ENCODE measurements at regions not wholly inside any gene's neighbourhood (a gene's known extent, or its start where the extent isn't known, plus 50 kb on each side); places are given as distances from the start of the nearest gene placed in this dataset.

DNA sequence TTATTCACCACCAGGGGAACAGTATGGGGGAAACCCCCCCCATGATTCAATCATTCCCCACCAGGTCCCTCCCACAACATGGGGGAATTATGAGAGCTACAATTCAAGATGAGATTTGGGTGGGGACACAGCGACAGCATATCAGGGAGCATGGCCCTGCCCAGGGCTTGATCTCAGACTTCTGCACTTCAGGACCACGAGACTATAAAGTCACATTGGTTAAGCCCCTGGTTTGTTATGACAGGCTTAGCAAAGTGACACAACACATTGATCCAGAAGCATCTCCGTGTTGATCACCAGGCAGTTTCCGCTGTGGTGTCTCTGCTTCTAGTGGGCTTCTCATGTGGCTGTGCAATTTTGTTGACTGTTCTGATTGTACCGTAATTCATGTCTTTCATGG is 312.7 kb upstream of the C1orf174 start:
- Histone ChIP-seq H3K27me3 (peaks cover 0 to 1% of the 10 kb centered on the region in 2 donors), H3K27ac (no peak overlapping the region), H3K9me3 (no peaks in the 10 kb centered on the region), H3K4me3 (no peak overlapping the region), H3K36me3 (no peaks in the 10 kb centered on the region), H3K4me1 (no peaks in the 10 kb centered on the region)
- TF ChIP-seq, protein P1, sequence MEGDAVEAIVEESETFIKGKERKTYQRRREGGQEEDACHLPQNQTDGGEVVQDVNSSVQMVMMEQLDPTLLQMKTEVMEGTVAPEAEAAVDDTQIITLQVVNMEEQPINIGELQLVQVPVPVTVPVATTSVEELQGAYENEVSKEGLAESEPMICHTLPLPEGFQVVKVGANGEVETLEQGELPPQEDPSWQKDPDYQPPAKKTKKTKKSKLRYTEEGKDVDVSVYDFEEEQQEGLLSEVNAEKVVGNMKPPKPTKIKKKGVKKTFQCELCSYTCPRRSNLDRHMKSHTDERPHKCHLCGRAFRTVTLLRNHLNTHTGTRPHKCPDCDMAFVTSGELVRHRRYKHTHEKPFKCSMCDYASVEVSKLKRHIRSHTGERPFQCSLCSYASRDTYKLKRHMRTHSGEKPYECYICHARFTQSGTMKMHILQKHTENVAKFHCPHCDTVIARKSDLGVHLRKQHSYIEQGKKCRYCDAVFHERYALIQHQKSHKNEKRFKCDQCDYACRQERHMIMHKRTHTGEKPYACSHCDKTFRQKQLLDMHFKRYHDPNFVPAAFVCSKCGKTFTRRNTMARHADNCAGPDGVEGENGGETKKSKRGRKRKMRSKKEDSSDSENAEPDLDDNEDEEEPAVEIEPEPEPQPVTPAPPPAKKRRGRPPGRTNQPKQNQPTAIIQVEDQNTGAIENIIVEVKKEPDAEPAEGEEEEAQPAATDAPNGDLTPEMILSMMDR (IDR thresholded peaks at IDR 0.05), result no peak
- DNase-seq, result no peak
- intact Hi-C loops (cut with DNase I; ENCODE audit: low total_unique reads), result no loop called here

DNA sequence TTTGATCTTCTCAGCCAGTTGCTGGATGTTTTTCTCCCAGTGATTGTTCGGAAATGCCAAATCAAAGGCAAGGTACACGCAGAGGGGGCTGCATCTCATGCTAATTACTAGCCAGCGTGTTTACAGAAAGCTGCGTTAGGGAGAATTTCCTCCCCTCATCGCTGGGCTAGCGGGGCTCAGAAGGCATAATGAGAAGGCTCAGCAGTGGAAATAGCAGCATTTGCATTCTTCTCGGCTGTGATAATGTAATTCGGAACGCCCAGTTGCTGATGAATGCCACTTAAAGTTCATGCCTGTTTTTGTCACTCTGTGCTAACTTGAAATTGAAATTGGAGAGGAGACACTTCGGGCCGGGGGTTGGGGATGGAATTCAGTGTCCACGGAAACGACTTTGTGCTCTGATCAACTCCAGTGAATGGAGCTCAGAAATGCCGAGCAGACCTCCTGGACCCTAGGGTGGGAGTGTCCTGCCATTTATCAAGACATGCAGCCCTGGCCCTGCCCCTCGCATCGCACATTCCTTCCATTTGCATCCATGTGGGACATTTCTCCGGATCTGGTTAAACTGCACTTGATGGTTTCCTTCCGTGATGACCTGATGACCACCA is 313.4 kb upstream of the C1orf174 start:
- H3K36me3 ChIP-seq, result no peaks in the 10 kb centered on the region
- peaks cover 0 to 5% of the 10 kb centered on the region in 2 donors for H3K27me3 ChIP-seq
- no peaks in the 10 kb centered on the region for H3K9me3 ChIP-seq
- no peak overlapping the region for H3K4me3 ChIP-seq
- intact Hi-C loops (cut with DNase I; ENCODE audit: low total_unique reads), result no loop called here
- H3K27ac ChIP-seq, result no peak overlapping the region
- no peaks in the 10 kb centered on the region for H3K4me1 ChIP-seq
- TF ChIP-seq, protein P1 (IDR thresholded peaks at IDR 0.05), result no peak
- no peak for DNase-seq

DNA sequence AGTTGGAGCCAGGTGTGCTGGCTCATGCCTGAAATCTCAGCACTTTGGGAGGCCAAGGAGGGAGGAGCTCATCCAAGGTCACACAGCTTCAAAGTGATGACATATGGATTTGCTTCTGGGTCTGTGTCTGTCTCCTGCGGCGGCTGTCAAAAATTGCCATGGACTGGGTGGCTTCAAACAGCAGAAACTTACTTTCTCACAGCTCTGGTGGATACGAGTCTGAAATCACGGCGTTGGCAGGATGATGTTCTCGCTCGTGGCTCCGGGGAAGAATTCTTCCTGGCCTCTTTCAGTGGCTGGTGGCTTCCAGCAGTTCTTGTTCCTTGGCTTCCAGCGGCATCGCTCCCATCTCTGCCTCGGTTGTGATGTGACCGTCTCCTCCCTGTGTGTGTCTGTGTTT is 314.8 kb upstream of the C1orf174 start:
- DNase-seq, result no peak
- no peaks in the 10 kb centered on the region for H3K4me1 ChIP-seq
- no peak overlapping the region for H3K27ac ChIP-seq
- TF ChIP-seq, protein P1 (IDR thresholded peaks at IDR 0.05), result no peak
- no peaks in the 10 kb centered on the region for H3K36me3 ChIP-seq
- H3K27me3 ChIP-seq, result peaks cover 0 to 6% of the 10 kb centered on the region in 2 donors
- intact Hi-C loops (cut with DNase I; ENCODE audit: low total_unique reads), result no loop called here
- no peaks in the 10 kb centered on the region for H3K9me3 ChIP-seq
- no peak overlapping the region for H3K4me3 ChIP-seq

DNA sequence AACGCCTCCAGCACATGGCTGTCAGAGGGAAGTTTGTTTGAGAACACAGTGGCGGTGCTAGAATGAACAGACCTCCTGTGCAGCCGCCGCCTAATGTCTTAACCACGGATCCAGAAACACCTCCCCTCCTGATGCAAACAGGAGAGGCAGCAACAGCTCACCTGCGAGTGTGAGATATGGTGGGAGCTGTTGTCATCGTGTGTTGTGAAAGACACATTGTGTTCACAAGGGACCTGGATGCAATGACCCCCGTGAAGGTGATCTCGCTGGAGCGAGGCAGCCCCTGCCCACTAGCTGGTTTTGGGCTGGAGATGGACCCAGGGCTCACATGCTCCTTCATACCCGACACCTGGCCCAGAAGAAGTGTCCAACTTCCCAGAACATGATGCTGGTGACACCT is 315.3 kb upstream of the C1orf174 start:
- Histone ChIP-seq H3K27ac (no peak overlapping the region), H3K27me3 (peaks cover 0 to 8% of the 10 kb centered on the region in 2 donors), H3K4me1 (no peaks in the 10 kb centered on the region), H3K36me3 (no peaks in the 10 kb centered on the region), H3K4me3 (no peak overlapping the region), H3K9me3 (no peaks in the 10 kb centered on the region)
- no peak for DNase-seq
- TF ChIP-seq, protein P1 (IDR thresholded peaks at IDR 0.05), result no peak
- intact Hi-C loops (cut with DNase I; ENCODE audit: low total_unique reads), result no loop called here

DNA sequence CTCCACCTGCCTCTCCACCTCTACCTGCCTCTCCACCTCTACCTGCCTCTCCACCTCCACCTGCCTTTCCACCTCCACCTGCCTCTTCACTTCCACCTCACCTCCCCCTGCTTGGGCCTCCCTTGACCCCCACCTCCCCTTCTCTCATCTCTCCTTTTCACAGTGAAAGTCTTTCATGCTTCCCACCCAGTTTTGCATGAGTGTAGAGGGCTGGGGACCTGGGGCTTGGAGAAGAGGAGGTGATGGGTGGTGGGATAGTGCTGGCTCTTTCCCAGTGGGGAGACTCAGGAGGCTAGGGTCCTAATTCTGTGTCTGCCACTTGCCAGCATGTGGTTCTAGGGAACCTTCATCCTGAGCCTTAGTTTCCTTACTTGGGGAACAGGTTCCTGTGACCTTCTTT is 316.2 kb upstream of the C1orf174 start:
- TF ChIP-seq, protein P1 (IDR thresholded peaks at IDR 0.05), result no peak
- H3K36me3 ChIP-seq, result no peaks in the 10 kb centered on the region
- DNase-seq, result no peak
- intact Hi-C loops (cut with DNase I; ENCODE audit: low total_unique reads), result no loop called here
- no peaks in the 10 kb centered on the region for H3K9me3 ChIP-seq
- H3K27me3 ChIP-seq, result peaks cover 0 to 8% of the 10 kb centered on the region in 2 donors
- H3K27ac ChIP-seq, result no peak overlapping the region
- H3K4me1 ChIP-seq, result no peaks in the 10 kb centered on the region
- no peak overlapping the region for H3K4me3 ChIP-seq

DNA sequence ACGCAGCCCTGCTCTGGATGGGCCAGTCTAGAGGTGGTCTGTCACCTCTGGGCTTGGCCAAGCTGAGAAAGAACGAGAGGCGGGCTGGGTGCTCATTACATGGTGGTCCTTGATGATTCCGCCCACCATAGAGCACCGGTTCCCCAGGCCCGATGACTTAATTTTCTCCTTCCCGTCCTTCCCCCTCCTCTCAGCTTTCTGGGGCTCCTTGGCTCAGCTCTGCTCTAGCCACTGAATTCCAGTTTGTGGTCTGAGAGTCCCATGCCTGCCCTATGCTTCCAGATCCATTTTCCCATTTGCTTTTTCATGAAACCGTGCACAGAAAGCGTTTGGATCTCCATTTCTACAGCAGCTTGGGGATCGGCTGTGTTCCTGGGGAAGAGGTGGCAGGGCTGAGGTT is 318.5 kb upstream of the C1orf174 start:
- Histone ChIP-seq H3K4me1 (no peaks in the 10 kb centered on the region), H3K27me3 (peaks cover 0 to 8% of the 10 kb centered on the region in 2 donors), H3K4me3 (no peak overlapping the region), H3K9me3 (no peaks in the 10 kb centered on the region), H3K27ac (no peak overlapping the region), H3K36me3 (no peaks in the 10 kb centered on the region)
- no peak for DNase-seq
- TF ChIP-seq, protein P1 (IDR thresholded peaks at IDR 0.05), result no peak
- intact Hi-C loops (cut with DNase I; ENCODE audit: low total_unique reads), result no loop called here

Measured in tibial artery (tissue), 4 donors.